ENCODE measurements at regions not wholly inside any gene's neighbourhood (a gene's known extent, or its start where the extent isn't known, plus 50 kb on each side); places are given as distances from the start of the nearest gene placed in this dataset.

DNA sequence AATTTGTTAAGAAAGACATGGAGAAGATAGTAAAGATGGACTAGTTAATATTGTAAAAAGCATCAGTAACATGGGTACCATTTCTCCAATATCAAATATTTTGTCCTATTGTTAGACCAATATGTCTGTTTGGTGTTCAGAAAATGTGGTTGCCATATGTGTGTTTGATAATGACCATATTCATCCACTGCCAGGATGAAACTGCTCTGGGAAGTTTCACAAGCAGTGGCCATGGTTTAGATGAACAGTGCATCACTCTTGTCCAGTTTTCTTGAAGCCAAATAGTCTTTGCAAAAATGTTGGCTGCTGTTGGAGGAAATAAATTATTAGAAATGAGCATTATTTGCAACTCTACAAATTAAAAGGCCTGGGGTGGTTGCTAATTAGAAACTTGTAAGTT is 333.8 kb downstream of the NUF2 start:
- no peak for DNase-seq (ENCODE audit: low read depth, low spot score)

GRCh38 chr1:163656095-163656759 is 334.5 kb downstream of the NUF2 start:
- DNase-seq (ENCODE audit: low read depth, low spot score), result no peak

- DNase-seq (ENCODE audit: low read depth, low spot score), result no peak
Observed at GRCh38 chr1:163657719-163658118, 336.0 kb downstream of the NUF2 start.

- DNase-seq (ENCODE audit: low read depth, low spot score), result no peak
Observed at GRCh38 chr1:163661391-163661790, 339.6 kb downstream of the NUF2 start.

DNA sequence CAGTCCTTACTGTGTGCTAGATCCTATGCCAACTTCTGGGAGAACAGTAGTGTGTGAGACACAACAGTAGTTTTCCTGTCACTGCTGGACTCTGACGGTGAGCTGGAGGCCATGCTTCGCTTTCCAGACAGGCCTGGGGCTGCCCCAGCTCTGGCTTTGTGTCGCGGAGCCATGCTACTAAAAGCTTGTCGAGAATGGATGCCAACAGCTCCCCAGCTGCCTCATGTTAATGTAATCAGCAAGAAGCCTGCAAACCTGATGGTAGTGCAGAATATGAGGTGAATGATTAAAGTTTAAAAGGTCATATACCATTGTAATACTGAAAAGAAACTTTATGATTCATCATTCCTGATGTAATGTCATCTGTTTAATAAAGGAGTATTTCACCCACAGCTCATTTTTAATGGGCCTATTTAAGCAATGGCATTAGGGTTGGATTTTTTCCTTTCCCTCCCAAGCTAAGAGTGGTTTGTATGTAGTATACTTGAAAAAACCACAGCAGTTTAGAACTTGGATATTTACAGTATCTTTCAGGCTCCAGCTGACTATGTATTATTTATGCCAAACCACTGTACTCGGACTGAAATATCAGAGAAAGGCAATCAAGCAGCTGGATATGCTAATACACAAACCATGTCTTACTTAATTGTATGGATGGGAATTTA is 343.0 kb downstream of the NUF2 start:
- DNase-seq (ENCODE audit: low read depth, low spot score), result no peak

DNA sequence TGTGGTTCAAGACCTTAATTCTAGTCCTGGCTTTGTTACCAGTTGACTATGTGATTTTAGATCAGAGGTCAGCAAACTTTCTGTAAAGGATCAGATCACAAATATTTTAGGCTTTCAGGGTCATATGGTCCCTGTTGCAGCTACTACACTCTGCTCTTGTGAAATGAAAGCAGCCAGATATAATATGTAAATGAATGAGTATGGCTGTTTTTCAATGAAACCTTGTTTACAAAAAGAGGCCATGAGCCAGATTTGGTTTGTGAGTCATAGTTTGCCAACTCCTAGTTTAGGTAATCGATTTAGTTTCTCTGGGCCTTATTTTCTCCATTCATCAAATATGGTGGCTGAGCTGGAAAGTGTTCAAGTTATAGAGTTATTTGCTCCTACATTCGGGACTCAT is 346.7 kb downstream of the NUF2 start:
- DNase-seq (ENCODE audit: low read depth, low spot score), result no peak

DNA sequence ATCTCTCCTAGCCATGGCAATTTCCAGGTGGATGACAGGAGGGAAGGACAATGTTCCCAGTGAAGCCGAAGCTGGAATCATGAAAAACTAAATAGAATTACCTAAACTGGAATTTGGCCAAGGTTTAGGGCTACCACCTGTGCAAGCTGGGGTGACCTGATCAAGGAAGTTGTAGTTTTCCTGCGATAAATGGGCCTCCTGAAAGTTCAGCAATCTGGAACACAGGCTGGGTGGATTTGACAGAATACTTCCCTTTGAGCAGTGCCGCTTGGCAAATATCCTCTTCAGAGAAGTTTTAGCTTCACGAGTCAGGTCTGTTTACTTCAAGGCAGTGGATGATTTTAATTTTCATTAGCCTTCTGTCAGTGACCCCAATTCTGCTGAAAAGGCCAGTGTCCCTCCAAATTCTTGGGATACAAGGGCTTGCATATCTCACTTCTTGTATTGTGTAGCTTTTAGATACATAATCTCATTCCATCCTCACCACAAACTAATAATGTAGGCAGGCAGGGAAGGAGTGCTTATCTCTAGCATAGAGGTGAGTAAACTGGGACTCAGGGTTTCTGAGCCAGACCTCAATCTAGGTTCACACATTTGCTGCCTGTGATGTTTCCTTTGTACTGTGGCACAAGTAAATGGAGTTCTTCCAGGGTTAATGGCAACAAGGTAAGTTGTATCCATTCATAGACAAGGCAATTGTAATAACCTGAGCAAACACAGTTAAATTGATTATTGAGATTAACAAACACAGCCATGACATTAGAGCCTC is 349.4 kb downstream of the NUF2 start:
- no peak for DNase-seq (ENCODE audit: low read depth, low spot score)

DNA sequence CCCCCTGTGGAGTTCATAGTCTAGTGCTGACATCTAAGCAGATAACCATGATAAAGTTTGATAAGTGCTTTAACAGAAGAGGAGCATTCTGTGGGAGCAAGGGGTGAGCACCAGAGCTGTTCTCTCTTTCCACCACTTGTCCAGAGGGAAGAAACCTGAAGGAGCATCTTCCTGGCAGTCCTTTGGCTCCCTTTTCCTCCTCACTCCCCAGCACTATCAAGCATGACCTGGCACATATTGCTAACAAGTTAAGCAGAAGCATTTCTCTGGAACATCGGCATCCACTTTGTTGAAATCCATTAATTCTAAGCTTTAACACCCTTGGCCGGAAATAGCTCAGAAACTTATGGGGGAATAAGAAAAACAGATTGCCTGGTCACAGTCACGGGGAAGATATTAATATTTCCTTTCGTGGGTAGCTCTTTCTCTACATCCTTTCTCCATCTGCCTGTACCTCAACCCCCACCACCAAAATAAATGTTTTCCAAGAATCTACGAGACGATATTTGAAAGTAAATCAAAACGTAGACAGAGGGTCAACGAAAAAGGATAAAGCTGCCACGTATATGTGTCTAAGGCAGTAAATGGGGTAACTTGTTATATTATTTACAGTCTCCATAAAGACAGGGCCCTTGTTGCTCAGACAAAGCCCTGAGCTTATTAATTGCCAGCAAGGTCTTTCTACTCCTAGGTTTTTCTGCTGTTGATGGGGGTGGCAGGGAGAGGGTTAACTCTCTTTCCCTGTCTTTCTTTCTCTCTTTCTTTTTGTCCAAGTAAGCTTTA is 351.4 kb downstream of the NUF2 start:
- DNase-seq (ENCODE audit: low read depth, low spot score), result no peak

GRCh38 chr1:163673759-163674151 is 352.0 kb downstream of the NUF2 start:
- no peak for DNase-seq (ENCODE audit: low read depth, low spot score)

DNA sequence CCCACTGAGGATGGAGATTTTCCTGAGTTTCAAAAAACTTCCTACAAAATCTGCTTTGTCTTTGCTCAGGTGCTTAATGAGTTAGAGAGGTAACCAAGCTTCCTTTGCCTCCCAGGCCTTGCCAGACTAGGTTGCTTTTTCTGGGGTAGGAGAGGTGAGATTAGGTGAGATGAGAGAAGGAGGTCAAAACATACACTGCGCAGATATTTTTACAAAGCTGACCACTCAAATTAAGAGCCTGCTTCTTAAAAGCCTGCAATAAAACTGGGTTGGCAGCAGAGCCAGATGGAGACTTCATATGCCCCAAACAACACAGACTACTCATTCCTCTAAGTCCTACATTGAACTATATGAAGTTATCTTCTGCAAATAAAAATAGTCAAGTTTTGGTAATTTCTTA is 352.5 kb downstream of the NUF2 start:
- DNase-seq (ENCODE audit: low read depth, low spot score), result no peak

DNA sequence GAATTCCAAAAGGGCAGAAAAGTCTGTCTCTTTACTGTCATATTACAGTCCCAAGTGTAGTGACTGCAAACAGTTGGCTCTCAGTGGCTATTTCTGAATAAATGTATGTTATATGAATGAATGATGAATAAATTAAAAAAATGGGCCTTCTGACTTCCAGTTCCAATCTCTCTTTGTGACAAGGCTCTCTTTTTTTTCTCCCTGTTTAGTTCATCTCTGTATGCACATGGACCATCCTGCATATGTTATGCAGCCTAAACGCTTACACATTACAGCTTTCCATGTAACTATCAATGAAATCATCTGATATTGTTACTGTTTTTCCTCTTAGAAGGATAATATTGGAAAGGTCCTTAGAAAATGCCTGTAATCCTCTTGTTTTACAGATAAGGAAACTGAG is 363.0 kb downstream of the NUF2 start:
- DNase-seq (ENCODE audit: low read depth, low spot score), result no peak

- DNase-seq (ENCODE audit: low read depth, low spot score), result no peak
Observed at GRCh38 chr1:163692266-163692665, 370.5 kb downstream of the NUF2 start.

GRCh38 chr1:163697137-163697536 is 375.4 kb downstream of the NUF2 start:
- DNase-seq (ENCODE audit: low read depth, low spot score), result no peak

GRCh38 chr1:163701783-163702374 is 380.1 kb downstream of the NUF2 start:
- DNase-seq (ENCODE audit: low read depth, low spot score), result no peak

- DNase-seq (ENCODE audit: low read depth, low spot score), result no peak
Observed at GRCh38 chr1:163703794-163704193, 382.0 kb downstream of the NUF2 start.

DNA sequence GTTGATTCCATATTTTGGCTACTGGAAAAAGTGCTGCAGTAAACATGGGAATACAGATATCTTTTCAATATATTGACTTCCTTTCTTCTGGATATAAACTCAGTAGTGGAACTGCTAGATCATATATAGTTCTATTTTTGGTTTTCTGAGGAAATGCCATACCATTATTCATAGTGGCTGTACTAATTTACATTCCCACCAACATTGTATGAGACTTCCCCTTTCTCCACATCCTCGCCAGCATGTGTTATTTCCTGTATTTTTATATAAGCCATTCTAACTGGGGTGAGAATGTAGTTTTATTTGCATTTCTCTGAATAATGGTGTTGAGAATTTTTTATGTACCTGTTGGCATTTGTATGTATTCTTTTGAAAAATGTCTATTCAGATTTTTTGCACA is 385.2 kb downstream of the NUF2 start:
- no peak for DNase-seq (ENCODE audit: low read depth, low spot score)

DNA sequence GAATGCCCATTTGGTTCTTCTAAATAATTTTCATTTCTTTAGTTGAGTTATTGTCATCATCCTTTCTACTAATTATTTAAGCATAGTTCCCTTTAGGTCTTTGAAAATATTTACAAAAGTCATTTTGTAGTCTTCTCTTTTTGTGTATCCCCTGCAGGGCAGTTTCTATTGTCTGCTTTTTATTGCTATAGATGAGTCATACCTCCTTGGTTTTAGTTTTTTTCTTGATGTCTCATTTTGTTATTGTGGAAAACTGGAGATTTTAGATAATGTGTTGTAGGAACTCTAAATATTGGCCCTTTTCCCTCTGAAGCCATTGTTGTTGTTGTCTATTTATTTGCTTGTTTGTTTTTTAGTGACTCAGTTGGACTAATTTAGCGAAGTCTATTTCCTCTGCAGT is 387.9 kb downstream of the NUF2 start:
- DNase-seq (ENCODE audit: low read depth, low spot score), result no peak

DNA sequence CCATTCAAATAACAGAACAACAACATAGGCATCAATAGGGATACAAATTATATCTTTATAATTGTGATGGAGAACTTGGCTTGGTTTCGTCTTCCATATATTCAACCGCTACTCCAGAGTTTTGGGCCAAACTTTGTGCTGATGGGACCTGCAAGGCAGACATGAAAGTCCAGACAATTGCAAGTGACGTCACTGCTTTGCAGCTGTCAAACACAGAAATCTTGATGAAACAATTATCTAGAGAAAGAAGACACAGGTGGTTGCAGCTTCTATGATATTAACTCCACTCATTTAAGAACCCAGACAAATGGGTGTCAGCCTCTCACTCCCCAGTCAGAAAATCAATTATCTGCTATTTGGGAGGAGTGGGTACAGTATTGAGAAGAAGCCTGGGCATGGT is 390.6 kb downstream of the NUF2 start:
- no peak for DNase-seq (ENCODE audit: low read depth, low spot score)

DNA sequence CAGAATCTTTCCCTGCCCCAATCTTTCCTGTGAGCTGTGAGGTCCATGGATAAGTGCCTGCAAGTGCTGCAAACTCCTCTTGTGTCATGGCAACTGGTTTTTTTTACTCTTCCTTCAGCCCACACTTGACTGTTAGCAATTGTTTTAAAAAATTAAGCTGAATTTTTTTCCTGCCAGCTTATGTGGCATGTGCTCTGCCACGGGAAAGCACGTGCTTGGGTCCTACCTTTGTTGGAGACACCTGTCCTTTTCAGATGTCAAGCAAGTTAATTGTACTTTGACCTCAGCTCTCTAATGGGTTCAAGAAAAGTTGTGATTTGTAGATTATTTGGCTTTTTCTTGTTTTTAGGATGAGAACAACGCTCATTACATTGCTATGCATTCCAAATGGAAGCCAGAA is 398.5 kb downstream of the NUF2 start:
- no peak for DNase-seq (ENCODE audit: low read depth, low spot score)

DNA sequence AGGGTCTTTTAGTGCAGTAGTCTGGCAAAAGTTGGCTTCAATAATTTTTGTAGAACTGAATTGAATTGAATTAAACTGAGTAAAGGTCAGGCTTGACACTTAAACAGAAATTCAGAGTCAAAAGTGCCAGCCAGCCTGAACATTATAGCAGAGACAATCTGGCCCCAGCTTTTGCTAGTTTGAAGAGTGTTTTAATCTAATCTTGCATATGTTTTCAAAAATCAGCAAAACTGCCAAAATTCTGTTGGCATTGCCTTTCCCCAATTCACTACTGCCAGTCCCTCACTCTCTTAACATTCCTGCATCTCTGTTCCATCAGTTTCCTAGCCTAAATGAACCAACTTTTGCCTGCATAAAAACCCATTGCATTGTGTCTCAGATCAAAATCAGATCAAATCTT is 403.8 kb downstream of the NUF2 start:
- DNase-seq (ENCODE audit: low read depth, low spot score), result no peak

DNA sequence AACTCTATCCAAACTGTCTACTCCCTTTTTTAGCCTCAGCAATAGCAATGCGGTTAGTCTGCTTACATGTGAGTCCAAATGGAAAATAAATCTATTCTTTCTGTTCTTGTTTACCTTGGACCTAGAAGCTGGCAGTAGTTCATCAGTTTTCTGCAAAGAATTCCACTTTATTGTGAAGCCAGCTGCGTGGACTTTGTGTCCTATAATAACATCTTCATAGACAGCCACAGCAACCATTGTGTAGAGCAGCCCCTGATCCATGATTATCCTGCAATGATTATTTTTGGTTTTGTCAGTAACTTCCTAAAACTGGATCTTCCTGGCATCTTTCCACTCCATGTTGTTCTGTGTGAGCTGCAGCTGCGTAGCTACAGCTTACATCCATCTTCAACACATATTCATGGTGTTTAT is 408.7 kb downstream of the NUF2 start:
- DNase-seq (ENCODE audit: low read depth, low spot score), result no peak

GRCh38 chr1:163737261-163737660 is 415.5 kb downstream of the NUF2 start:
- DNase-seq (ENCODE audit: low read depth, low spot score), result no peak
